ENCODE measurements at regions not wholly inside any gene's neighbourhood (a gene's known extent, or its start where the extent isn't known, plus 50 kb on each side); places are given as distances from the start of the nearest gene placed in this dataset.

DNA sequence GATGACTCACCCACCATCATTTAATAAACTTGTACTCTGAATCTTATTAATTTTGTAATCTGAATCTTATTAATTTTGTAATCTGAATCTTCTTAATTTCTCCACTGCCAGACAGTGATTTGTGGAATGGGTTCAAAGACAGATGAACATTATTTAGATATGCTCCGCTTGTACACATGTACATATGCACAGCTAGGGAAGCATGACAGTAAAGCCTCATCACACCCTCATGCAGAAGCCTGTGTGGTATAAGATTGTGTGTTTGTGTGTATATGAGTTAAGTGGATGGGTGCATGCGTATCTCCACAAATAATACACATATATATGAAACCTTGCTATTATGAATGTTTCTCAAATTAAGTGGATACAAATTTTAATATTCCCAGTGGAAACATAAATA, 318.5 kb upstream of the SFRP2 start:
- no peaks in the 10 kb centered on the region for H3K27me3 ChIP-seq (ENCODE audit: control insufficient read depth in 5 of 5, insufficient read depth in 4 of 5, low read length in 5 of 5)
- no peak overlapping the region for H3K27ac ChIP-seq (ENCODE audit: low read depth, low read length)
- no peaks in the 10 kb centered on the region for H3K36me3 ChIP-seq (ENCODE audit: control insufficient read depth in 5 of 5, insufficient read depth in 5 of 5, low read length in 5 of 5)
- H3K9me3 ChIP-seq (ENCODE audit: control insufficient read depth in 5 of 5, low read length in 5 of 5) = no peaks in the 10 kb centered on the region
- no peaks in the 10 kb centered on the region for H3K4me1 ChIP-seq (ENCODE audit: control insufficient read depth in 5 of 5, insufficient read depth in 5 of 5, low read length in 5 of 5)
- H3K9ac ChIP-seq (ENCODE audit: low read length in 5 of 5) = no peak overlapping the region
- H3K4me3 ChIP-seq (ENCODE audit: low read depth in 1 of 5, low read length in 5 of 5) = no peak overlapping the region

DNA sequence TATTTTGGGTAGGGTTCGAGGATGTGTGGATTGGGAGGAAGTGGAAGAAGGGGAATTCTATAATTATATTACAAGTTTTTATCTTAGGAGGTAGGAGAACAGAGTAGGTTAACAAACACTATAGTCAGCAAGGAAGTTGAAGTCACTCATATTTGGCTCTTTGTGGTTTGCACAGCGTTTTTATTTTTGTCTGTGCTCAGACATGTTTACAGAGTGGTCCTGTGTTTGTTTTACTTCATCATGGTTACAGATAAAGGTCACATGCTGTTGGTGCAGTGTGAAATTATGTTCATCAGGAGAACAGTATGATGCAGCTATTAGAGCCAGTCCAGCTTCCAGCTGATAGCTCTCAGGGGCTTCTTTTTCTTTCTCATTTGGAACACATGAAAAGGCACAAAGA, 299.9 kb upstream of the SFRP2 start:
- Histone ChIP-seq H3K9ac (ENCODE audit: low read length in 5 of 5) (no peak overlapping the region), H3K36me3 (ENCODE audit: control insufficient read depth in 5 of 5, insufficient read depth in 5 of 5, low read length in 5 of 5) (no peaks in the 10 kb centered on the region), H3K27ac (ENCODE audit: low read depth, low read length) (no peak overlapping the region), H3K4me1 (ENCODE audit: control insufficient read depth in 5 of 5, insufficient read depth in 5 of 5, low read length in 5 of 5) (peaks cover 0 to 1% (median 0%) of the 10 kb centered on the region in 5 donors), H3K9me3 (ENCODE audit: control insufficient read depth in 5 of 5, low read length in 5 of 5) (no peaks in the 10 kb centered on the region), H3K27me3 (ENCODE audit: control insufficient read depth in 5 of 5, insufficient read depth in 4 of 5, low read length in 5 of 5) (no peaks in the 10 kb centered on the region), H3K4me3 (ENCODE audit: low read depth in 1 of 5, low read length in 5 of 5) (no peak overlapping the region)

DNA sequence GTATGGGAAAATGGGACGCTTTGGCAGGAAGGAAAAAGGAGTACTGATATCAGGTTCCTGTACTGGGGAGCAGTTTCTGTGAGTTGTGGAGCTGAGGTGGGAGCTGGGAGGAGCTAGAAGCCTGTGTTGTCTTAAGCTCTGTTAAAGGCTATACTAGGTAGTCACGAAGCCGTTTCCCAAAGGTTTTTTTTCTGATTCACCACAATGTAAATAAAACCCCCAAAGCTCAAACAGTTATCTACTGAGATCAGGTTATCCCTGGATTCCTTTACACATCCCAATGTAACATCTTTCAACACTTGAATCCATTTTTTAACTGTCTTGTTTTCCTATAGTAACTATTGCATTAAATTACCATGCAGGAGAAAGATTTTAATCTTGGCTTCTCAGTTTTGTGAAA, 297.4 kb upstream of the SFRP2 start:
- no peak overlapping the region for H3K27ac ChIP-seq (ENCODE audit: low read depth, low read length)
- H3K9ac ChIP-seq (ENCODE audit: low read length in 5 of 5) = no peak overlapping the region
- H3K9me3 ChIP-seq (ENCODE audit: control insufficient read depth in 5 of 5, low read length in 5 of 5) = no peaks in the 10 kb centered on the region
- no peaks in the 10 kb centered on the region for H3K27me3 ChIP-seq (ENCODE audit: control insufficient read depth in 5 of 5, insufficient read depth in 4 of 5, low read length in 5 of 5)
- no peak overlapping the region for H3K4me3 ChIP-seq (ENCODE audit: low read depth in 1 of 5, low read length in 5 of 5)
- peaks cover 0 to 8% (median 0%) of the 10 kb centered on the region in 5 donors for H3K4me1 ChIP-seq (ENCODE audit: control insufficient read depth in 5 of 5, insufficient read depth in 5 of 5, low read length in 5 of 5)
- H3K36me3 ChIP-seq (ENCODE audit: control insufficient read depth in 5 of 5, insufficient read depth in 5 of 5, low read length in 5 of 5) = no peaks in the 10 kb centered on the region

DNA sequence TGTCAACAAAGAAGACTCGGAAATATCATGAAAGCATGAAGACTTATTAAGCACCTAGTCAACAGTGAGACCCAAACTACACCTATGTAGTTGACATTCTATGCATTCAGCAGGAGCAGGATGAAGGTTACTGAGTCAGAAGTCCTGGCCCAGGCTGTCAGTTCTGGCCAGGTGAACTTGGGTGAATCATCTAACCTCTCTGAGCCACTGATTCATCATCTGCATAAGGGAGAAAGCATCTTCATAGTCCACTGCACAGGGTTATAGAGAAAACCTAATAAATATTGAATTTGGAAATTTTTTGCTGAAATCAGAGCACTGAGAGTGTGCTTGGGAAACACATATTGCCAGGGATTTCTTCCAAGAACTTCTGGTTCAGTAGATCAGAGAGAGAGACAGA, 296.0 kb upstream of the SFRP2 start:
- H3K9ac ChIP-seq (ENCODE audit: low read length in 5 of 5) = no peak overlapping the region
- no peaks in the 10 kb centered on the region for H3K27me3 ChIP-seq (ENCODE audit: control insufficient read depth in 5 of 5, insufficient read depth in 4 of 5, low read length in 5 of 5)
- no peak overlapping the region for H3K27ac ChIP-seq (ENCODE audit: low read depth, low read length)
- H3K4me3 ChIP-seq (ENCODE audit: low read depth in 1 of 5, low read length in 5 of 5) = no peak overlapping the region
- peaks cover 0 to 8% (median 0%) of the 10 kb centered on the region in 5 donors for H3K4me1 ChIP-seq (ENCODE audit: control insufficient read depth in 5 of 5, insufficient read depth in 5 of 5, low read length in 5 of 5)
- no peaks in the 10 kb centered on the region for H3K9me3 ChIP-seq (ENCODE audit: control insufficient read depth in 5 of 5, low read length in 5 of 5)
- no peaks in the 10 kb centered on the region for H3K36me3 ChIP-seq (ENCODE audit: control insufficient read depth in 5 of 5, insufficient read depth in 5 of 5, low read length in 5 of 5)

DNA sequence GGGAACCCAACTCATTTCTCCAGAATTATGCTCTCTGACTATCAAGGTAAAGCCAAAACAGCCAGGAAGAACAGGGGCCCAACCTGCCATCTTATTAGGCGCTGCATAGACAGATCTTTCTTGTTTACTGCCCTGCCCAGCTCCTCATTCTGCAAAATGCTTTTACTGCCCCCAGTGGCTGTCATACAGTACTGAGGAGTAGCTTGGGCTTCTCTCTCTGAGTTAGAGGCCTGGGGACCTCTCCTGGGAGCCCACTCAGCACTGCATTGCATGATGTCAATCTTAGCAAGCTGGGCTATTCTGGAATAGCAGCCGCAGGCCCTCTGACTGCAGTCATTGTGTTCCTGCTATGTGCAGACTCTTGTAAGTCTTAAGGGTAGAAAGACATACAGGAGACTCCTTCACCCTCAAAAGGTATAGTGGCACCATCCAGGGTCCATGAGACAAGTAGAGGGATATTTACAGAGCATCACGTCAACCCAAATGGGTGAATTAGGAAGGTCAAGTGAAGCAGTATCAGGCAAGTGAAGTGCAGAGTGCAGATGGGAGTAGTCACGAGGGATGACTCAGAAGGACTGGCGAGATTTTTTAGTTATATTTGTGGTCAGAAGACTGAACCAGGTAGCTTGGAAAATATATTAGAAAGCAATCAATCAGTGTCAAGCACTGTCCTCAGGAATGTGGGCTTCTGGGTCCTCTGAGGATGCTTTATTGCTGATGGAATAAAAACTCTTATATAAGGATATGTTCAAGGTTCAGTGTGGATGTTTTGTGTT, 294.1 kb upstream of the SFRP2 start:
- no peaks in the 10 kb centered on the region for H3K27me3 ChIP-seq (ENCODE audit: control insufficient read depth in 5 of 5, insufficient read depth in 4 of 5, low read length in 5 of 5)
- H3K9ac ChIP-seq (ENCODE audit: low read length in 5 of 5) = no peak overlapping the region
- no peak overlapping the region for H3K27ac ChIP-seq (ENCODE audit: low read depth, low read length)
- no peaks in the 10 kb centered on the region for H3K9me3 ChIP-seq (ENCODE audit: control insufficient read depth in 5 of 5, low read length in 5 of 5)
- peaks cover 0 to 8% (median 0%) of the 10 kb centered on the region in 5 donors for H3K4me1 ChIP-seq (ENCODE audit: control insufficient read depth in 5 of 5, insufficient read depth in 5 of 5, low read length in 5 of 5)
- H3K4me3 ChIP-seq (ENCODE audit: low read depth in 1 of 5, low read length in 5 of 5) = no peak overlapping the region
- H3K36me3 ChIP-seq (ENCODE audit: control insufficient read depth in 5 of 5, insufficient read depth in 5 of 5, low read length in 5 of 5) = no peaks in the 10 kb centered on the region

DNA sequence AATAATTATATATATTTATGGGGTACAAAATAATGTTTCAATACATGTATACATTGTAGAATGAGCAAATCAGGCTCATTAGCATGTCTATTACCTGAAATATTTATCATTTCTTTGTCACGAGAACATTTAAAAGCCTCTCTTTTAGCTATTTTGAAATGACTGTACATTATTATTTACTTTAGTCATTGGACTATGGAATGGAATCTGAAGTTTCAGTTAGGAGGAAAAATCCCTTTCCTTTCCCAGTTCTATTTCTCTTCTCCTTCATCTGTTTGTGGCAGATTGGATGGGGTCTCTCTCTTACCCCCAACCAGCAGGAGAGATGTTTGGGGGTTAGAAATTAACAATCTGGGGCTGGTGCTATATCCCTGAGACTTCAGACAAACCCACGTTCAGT, 292.5 kb upstream of the SFRP2 start:
- Histone ChIP-seq H3K36me3 (ENCODE audit: control insufficient read depth in 5 of 5, insufficient read depth in 5 of 5, low read length in 5 of 5) (no peaks in the 10 kb centered on the region), H3K27ac (ENCODE audit: low read depth, low read length) (no peak overlapping the region), H3K4me1 (ENCODE audit: control insufficient read depth in 5 of 5, insufficient read depth in 5 of 5, low read length in 5 of 5) (peaks cover 0 to 8% (median 0%) of the 10 kb centered on the region in 5 donors), H3K9me3 (ENCODE audit: control insufficient read depth in 5 of 5, low read length in 5 of 5) (no peaks in the 10 kb centered on the region), H3K27me3 (ENCODE audit: control insufficient read depth in 5 of 5, insufficient read depth in 4 of 5, low read length in 5 of 5) (no peaks in the 10 kb centered on the region), H3K4me3 (ENCODE audit: low read depth in 1 of 5, low read length in 5 of 5) (no peak overlapping the region), H3K9ac (ENCODE audit: low read length in 5 of 5) (no peak overlapping the region)

DNA sequence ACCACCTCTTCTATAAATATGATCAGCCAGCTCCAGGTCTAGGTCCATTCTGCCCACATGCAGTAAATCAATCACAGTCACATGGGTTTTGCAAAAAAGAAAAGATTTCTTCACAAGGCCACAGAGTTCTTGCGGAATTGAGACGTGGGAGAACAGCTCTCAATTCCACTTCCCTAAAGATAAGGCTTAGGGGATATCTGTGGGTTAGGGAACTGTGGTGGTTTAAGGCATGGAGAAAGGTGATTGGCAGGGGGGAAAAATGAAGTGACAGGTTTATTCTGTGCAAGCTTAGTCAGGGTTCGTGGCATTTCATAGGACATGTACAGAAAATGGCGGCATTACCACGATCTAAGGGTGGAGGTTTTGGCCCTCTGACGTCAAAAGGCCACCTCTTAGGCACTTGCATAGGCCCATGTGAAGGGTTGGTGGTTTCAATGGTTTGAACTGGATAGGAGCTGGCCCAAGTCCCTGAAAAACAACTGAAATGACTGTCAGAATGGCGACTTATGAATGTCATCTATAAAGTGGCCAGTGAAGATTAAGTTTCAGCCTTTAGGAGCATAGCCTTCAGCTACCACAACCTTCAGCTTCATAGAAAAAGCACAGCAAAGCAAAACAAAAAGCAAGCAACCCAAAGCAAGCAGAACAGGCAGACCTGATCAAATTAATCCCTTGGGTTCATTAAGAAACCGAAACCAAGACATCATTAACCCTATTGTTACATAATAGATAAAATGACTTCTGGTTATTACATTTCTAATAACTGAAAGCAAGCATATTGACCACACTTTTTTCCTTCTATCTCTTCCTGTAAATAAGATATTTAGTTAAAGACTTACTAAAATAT, 289.8 kb upstream of the SFRP2 start:
- no peak overlapping the region for H3K4me3 ChIP-seq (ENCODE audit: low read depth in 1 of 5, low read length in 5 of 5)
- H3K27ac ChIP-seq (ENCODE audit: low read depth, low read length) = no peak overlapping the region
- H3K9ac ChIP-seq (ENCODE audit: low read length in 5 of 5) = no peak overlapping the region
- H3K4me1 ChIP-seq (ENCODE audit: control insufficient read depth in 5 of 5, insufficient read depth in 5 of 5, low read length in 5 of 5) = peaks cover 0 to 8% (median 0%) of the 10 kb centered on the region in 5 donors
- H3K27me3 ChIP-seq (ENCODE audit: control insufficient read depth in 5 of 5, insufficient read depth in 4 of 5, low read length in 5 of 5) = no peaks in the 10 kb centered on the region
- H3K36me3 ChIP-seq (ENCODE audit: control insufficient read depth in 5 of 5, insufficient read depth in 5 of 5, low read length in 5 of 5) = no peaks in the 10 kb centered on the region
- H3K9me3 ChIP-seq (ENCODE audit: control insufficient read depth in 5 of 5, low read length in 5 of 5) = no peaks in the 10 kb centered on the region

DNA sequence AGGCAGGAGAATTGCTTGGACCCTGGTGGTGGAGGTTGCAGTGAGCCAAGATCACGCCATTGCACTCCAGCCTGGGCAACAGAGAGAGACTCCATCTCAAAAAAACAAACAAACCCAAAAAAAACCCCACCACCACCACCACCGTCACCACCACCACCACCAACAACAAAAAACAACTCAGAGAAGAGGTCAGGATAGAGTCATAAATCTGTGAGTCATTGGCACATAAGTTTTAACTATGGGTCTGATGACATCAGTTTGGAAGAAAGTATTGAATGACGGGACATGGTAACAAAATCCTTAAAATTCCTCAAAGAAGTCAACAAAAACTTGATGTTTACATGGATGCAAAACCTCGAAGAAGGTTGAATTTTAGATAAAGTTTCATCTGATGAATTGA, 288.0 kb upstream of the SFRP2 start:
- Histone ChIP-seq H3K27me3 (ENCODE audit: control insufficient read depth in 5 of 5, insufficient read depth in 4 of 5, low read length in 5 of 5) (no peaks in the 10 kb centered on the region), H3K36me3 (ENCODE audit: control insufficient read depth in 5 of 5, insufficient read depth in 5 of 5, low read length in 5 of 5) (no peaks in the 10 kb centered on the region), H3K4me3 (ENCODE audit: low read depth in 1 of 5, low read length in 5 of 5) (no peak overlapping the region), H3K9me3 (ENCODE audit: control insufficient read depth in 5 of 5, low read length in 5 of 5) (no peaks in the 10 kb centered on the region), H3K4me1 (ENCODE audit: control insufficient read depth in 5 of 5, insufficient read depth in 5 of 5, low read length in 5 of 5) (no peaks in the 10 kb centered on the region), H3K9ac (ENCODE audit: low read length in 5 of 5) (no peak overlapping the region), H3K27ac (ENCODE audit: low read depth, low read length) (no peak overlapping the region)

DNA sequence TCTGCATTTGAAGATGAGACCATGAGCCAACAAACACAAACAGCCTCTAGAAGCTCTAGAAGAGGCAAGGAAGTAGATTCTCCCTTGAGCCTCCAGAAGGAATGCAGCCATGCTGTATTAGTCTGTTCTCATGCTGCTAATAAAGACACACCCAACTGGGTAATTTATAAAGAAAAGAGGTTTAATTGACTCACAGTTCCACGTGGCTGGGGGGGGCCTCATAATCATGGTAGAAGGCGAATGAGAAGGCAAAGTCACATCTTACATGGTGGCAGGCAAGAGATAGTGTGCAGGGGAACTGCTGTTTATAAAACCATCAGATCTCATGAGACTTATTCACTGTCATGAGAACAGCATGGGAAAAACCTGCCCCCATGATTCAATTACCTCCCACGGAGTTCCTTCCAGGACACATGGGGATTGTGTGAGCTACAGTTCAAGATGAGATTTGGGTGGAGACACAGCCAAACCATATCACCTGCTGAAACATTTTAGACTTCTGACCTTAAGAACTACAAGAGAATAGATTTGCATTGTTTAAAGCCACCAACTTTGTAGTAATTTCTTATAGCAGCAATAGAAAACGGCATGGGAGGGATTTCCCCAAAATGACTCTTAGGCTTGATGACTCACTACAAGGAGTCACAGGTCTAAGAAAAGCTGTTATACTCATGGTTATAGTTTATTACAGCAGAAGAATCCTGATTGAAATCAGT, 284.4 kb upstream of the SFRP2 start:
- Histone ChIP-seq H3K4me3 (ENCODE audit: low read depth in 1 of 5, low read length in 5 of 5) (no peak overlapping the region), H3K27ac (ENCODE audit: low read depth, low read length) (no peak overlapping the region), H3K9me3 (ENCODE audit: control insufficient read depth in 5 of 5, low read length in 5 of 5) (no peaks in the 10 kb centered on the region), H3K4me1 (ENCODE audit: control insufficient read depth in 5 of 5, insufficient read depth in 5 of 5, low read length in 5 of 5) (no peaks in the 10 kb centered on the region), H3K27me3 (ENCODE audit: control insufficient read depth in 5 of 5, insufficient read depth in 4 of 5, low read length in 5 of 5) (no peaks in the 10 kb centered on the region), H3K36me3 (ENCODE audit: control insufficient read depth in 5 of 5, insufficient read depth in 5 of 5, low read length in 5 of 5) (no peaks in the 10 kb centered on the region), H3K9ac (ENCODE audit: low read length in 5 of 5) (no peak overlapping the region)

DNA sequence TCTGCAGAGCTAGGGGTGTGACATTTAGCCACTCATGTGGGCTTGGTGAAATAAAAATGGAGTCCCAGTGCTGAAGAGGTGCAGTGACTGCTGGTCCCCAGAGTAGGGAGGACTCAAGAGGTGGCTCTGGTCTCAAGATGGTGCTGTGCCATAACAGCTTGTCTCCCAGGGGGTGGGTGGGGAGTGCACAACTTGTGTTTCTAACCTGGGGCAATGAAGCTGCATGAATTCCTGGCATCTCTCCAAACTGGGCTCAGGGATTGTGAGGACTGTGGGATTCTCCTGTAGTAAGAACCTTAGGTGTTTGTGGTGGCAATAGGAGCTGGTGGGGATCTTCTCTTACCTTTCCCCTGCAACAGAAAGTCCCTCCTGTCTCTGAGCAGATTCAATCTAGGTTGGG, 278.9 kb upstream of the SFRP2 start:
- Histone ChIP-seq H3K9me3 (ENCODE audit: control insufficient read depth in 5 of 5, low read length in 5 of 5) (peaks cover 3 to 27% (median 18%) of the 10 kb centered on the region in 5 donors), H3K27ac (ENCODE audit: low read depth, low read length) (no peak overlapping the region), H3K9ac (ENCODE audit: low read length in 5 of 5) (no peak overlapping the region), H3K4me1 (ENCODE audit: control insufficient read depth in 5 of 5, insufficient read depth in 5 of 5, low read length in 5 of 5) (peaks cover 0 to 7% (median 0%) of the 10 kb centered on the region in 5 donors), H3K4me3 (ENCODE audit: low read depth in 1 of 5, low read length in 5 of 5) (no peak overlapping the region), H3K36me3 (ENCODE audit: control insufficient read depth in 5 of 5, insufficient read depth in 5 of 5, low read length in 5 of 5) (no peaks in the 10 kb centered on the region), H3K27me3 (ENCODE audit: control insufficient read depth in 5 of 5, insufficient read depth in 4 of 5, low read length in 5 of 5) (no peaks in the 10 kb centered on the region)
